Vagina (tissue), 2 donors: ENCODE measurements at regions not wholly inside any gene's neighbourhood (a gene's known extent, or its start where the extent isn't known, plus 50 kb on each side); places are given as distances from the start of the nearest gene placed in this dataset.

Experiments used
- DNase-seq, 2 donors: peaks; one replicate each; pipeline ENCODE4 v3.0.0-alpha.2; 2017; ENCODE audit errors: extremely low spot score in 2 of 2
- H3K27ac ChIP-seq: fragments of 200-600 bp; sonication (generic); one replicate; pipeline ENCODE4 v1.5.1; 2019
- H3K27me3 ChIP-seq: fragments of 200-600 bp; sonication (generic); one replicate; pipeline ENCODE4 v1.5.1; 2019
- H3K36me3 ChIP-seq, 2 donors: fragments of 200-600 bp; sonication (generic); one replicate each; pipeline ENCODE4 v1.5.1; 2017 to 2019
- H3K4me1 ChIP-seq: fragments of 200-600 bp; sonication (generic); one replicate; pipeline ENCODE4 v1.5.1; 2019
- H3K4me3 ChIP-seq, 2 donors: fragments of 200-600 bp; sonication (generic); 1 replicate in 1 of 2; 2 replicates in 1 of 2; pipeline ENCODE4 v1.5.1; 2016 to 2019
- H3K9me3 ChIP-seq: fragments of 200-600 bp; sonication (generic); one replicate; pipeline ENCODE4 v1.5.1; 2019
- CTCF ChIP-seq, 3 experiments: fragments of 450-650 bp in 2 of 3; fragments of 200-600 bp in 1 of 3; sonication (generic) in 1 of 3; IDR thresholded peaks; one replicate each; pipeline ENCODE4 v1.5.1; 2017 to 2019; ENCODE audit warnings: antibody characterized with exemption in 3 of 3, mild to moderate bottlenecking in 2 of 3, moderate library complexity in 2 of 3
- POLR2A ChIP-seq, 2 donors: fragments of 450-650 bp; IDR thresholded peaks; one replicate each; pipeline ENCODE4 v1.6.1; 2017; ENCODE audit warnings: antibody characterized with exemption in 2 of 2, mild to moderate bottlenecking in 2 of 2, moderate library complexity in 2 of 2
- POLR2AphosphoS5 ChIP-seq, 2 donors: sonication (generic); formaldehyde crosslinking; IDR thresholded peaks; one replicate each; pipeline ENCODE4 v1.9.0; 2017; ENCODE audit warnings: antibody characterized with exemption in 2 of 2, mild to moderate bottlenecking in 2 of 2, low read depth in 1 of 2; ENCODE audit not compliant: insufficient read depth in 1 of 2
- intact Hi-C: fragments of 100-400 bp; cut with DNase I; formaldehyde crosslinking; loops from one replicate; pipeline ENCODE4 v1.15.1; 2023

DNA sequence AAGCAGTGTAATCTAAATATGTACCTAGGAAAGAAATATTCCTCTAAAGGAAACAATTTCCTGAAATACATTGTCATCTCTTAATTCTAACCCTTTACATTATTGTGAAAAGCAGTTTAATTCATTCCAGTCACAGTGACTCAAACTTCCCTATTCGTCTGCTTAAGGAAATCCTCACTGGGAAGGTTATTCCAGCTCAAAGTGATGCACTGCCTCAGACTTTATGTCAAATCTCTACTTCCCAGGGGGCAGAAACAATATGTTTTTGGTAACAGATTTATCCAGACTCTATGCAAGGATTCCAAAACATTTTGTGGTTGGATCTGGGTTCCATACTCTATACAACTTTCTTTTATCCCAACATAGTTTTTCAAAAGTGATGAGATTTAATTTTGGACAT lies 145.2 kb downstream of the NTMT2 start:
- no peaks in the 10 kb centered on the region for H3K36me3 ChIP-seq
- no peak overlapping the region for H3K27ac ChIP-seq
- intact Hi-C loops, result no loop called here
- no peaks in the 10 kb centered on the region for H3K4me1 ChIP-seq
- H3K27me3 ChIP-seq, result no peaks in the 10 kb centered on the region
- DNase-seq, result no peak
- TF ChIP-seq CTCF (IDR thresholded peaks at IDR 0.05) (no peak), POLR2A (IDR thresholded peaks at IDR 0.05) (no peak), POLR2AphosphoS5 (IDR thresholded peaks at IDR 0.05; ENCODE audit: insufficient read depth in 1 of 2, low read depth in 1 of 2) (no peak)
- no peak overlapping the region for H3K4me3 ChIP-seq
- H3K9me3 ChIP-seq, result no peaks in the 10 kb centered on the region

GRCh38 chr1:170291516-170291915 lies 145.8 kb downstream of the NTMT2 start:
- intact Hi-C loops, result no loop called here

GRCh38 chr1:170296211-170296610 lies 150.5 kb downstream of the NTMT2 start:
- Histone ChIP-seq H3K4me3 (no peak overlapping the region), H3K36me3 (no peaks in the 10 kb centered on the region), H3K9me3 (no peaks in the 10 kb centered on the region), H3K27me3 (no peaks in the 10 kb centered on the region), H3K27ac (no peak overlapping the region), H3K4me1 (no peaks in the 10 kb centered on the region)
- DNase-seq, result no peak
- TF ChIP-seq POLR2A (IDR thresholded peaks at IDR 0.05), result no peak
- no peak for TF ChIP-seq CTCF (IDR thresholded peaks at IDR 0.05)
- no peak for TF ChIP-seq POLR2AphosphoS5 (IDR thresholded peaks at IDR 0.05; ENCODE audit: insufficient read depth in 1 of 2, low read depth in 1 of 2)
- intact Hi-C loops, result no loop called here

More at GRCh38 chr1:170291516-170291915, 145.8 kb downstream of the NTMT2 start:
- Histone ChIP-seq H3K4me3 (no peak overlapping the region), H3K27ac (no peak overlapping the region), H3K9me3 (no peaks in the 10 kb centered on the region), H3K36me3 (no peaks in the 10 kb centered on the region), H3K27me3 (no peaks in the 10 kb centered on the region), H3K4me1 (no peaks in the 10 kb centered on the region)
- no peak for DNase-seq
- TF ChIP-seq CTCF (IDR thresholded peaks at IDR 0.05) (no peak), POLR2A (IDR thresholded peaks at IDR 0.05) (no peak), POLR2AphosphoS5 (IDR thresholded peaks at IDR 0.05; ENCODE audit: insufficient read depth in 1 of 2, low read depth in 1 of 2) (no peak)

DNA sequence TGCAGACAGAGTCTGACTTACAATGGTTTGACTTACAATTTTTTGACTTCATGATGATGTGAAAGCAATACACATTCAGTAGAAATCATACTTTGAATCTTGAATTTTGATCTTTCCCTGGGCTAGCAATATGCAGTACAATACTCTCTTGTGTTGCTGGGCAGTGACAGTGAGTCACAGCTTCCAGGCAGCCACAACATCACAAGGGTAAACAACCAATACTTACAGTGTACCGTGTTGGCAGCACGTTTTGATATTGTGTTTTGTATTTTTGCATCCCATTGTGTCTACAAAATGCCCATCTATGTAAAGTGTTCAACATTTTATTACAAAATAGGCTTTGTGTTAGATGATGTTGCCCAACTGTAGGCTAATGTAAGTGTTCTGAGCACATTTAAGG lies 150.9 kb downstream of the NTMT2 start:
- H3K9me3 ChIP-seq, result no peaks in the 10 kb centered on the region
- intact Hi-C loops, result no loop called here

GRCh38 chr1:170301596-170301995 lies 155.8 kb downstream of the NTMT2 start:
- no peak overlapping the region for H3K27ac ChIP-seq

More for the DNA sequence above, 150.9 kb downstream of the NTMT2 start:
- DNase-seq, result no peak
- Histone ChIP-seq H3K4me1 (no peaks in the 10 kb centered on the region), H3K27me3 (no peaks in the 10 kb centered on the region), H3K27ac (no peak overlapping the region), H3K4me3 (no peak overlapping the region), H3K36me3 (no peaks in the 10 kb centered on the region)
- no peak for TF ChIP-seq POLR2AphosphoS5 (IDR thresholded peaks at IDR 0.05; ENCODE audit: insufficient read depth in 1 of 2, low read depth in 1 of 2)
- no peak for TF ChIP-seq POLR2A (IDR thresholded peaks at IDR 0.05)
- TF ChIP-seq CTCF (IDR thresholded peaks at IDR 0.05), result no peak

More at GRCh38 chr1:170301596-170301995, 155.8 kb downstream of the NTMT2 start:
- H3K9me3 ChIP-seq, result no peaks in the 10 kb centered on the region
- H3K4me3 ChIP-seq, result no peak overlapping the region
- TF ChIP-seq POLR2AphosphoS5 (IDR thresholded peaks at IDR 0.05; ENCODE audit: insufficient read depth in 1 of 2, low read depth in 1 of 2) (no peak), CTCF (IDR thresholded peaks at IDR 0.05) (no peak), POLR2A (IDR thresholded peaks at IDR 0.05) (no peak)
- H3K4me1 ChIP-seq, result peaks cover under 1% of the 10 kb centered on the region
- H3K27me3 ChIP-seq, result no peaks in the 10 kb centered on the region
- intact Hi-C loops, result no loop called here
- DNase-seq, result no peak
- H3K36me3 ChIP-seq, result no peaks in the 10 kb centered on the region
